Calu3 (cell line): ENCODE measurements at regions not wholly inside any gene's neighbourhood (a gene's known extent, or its start where the extent isn't known, plus 50 kb on each side); places are given as distances from the start of the nearest gene placed in this dataset.
A peak's percentile ranks its signal among the peaks of the same experiment; 100 is the strongest.

Source experiments
- BruUV-seq: library from RNA; stranded (reverse); fragments of 400-500 nt; replicated peaks from 2 replicates; lab custom pipeline; 2021; lab: Mats Ljungman, UMichigan
- CTCF ChIA-PET: fragments of 300-600 bp; sonication (Branson Sonifier 250); formaldehyde crosslinking; loops from one replicate; lab custom pipeline; 2022; ENCODE audit warnings: antibody characterized with exemption; lab: Charles Lee
- DNase-seq: peaks from one replicate; pipeline ENCODE4 v3.0.0; 2022
- H3K27ac Mint-ChIP-seq: one replicate; pipeline ENCODE4 v1.8.0; 2022; ENCODE audit warnings: mixed read lengths; ENCODE audit not compliant: unreplicated experiment
- H3K27me3 Mint-ChIP-seq: one replicate; pipeline ENCODE4 v1.8.0; 2022; ENCODE audit warnings: mixed read lengths; ENCODE audit not compliant: unreplicated experiment
- H3K36me3 Mint-ChIP-seq: one replicate; pipeline ENCODE4 v1.8.0; 2022; ENCODE audit warnings: mild to moderate bottlenecking, moderate library complexity, mixed read lengths; ENCODE audit not compliant: insufficient read depth, unreplicated experiment
- H3K4me1 Mint-ChIP-seq: one replicate; pipeline ENCODE4 v1.8.0; 2022; ENCODE audit warnings: mild to moderate bottlenecking, low read depth, mixed read lengths; ENCODE audit not compliant: unreplicated experiment
- H3K4me3 Mint-ChIP-seq: one replicate; pipeline ENCODE4 v1.8.0; 2022; ENCODE audit warnings: mild to moderate bottlenecking, low read depth, moderate library complexity, mixed read lengths; ENCODE audit not compliant: unreplicated experiment
- H3K9me3 Mint-ChIP-seq: one replicate; pipeline ENCODE4 v1.8.0; 2022; ENCODE audit warnings: low read depth, mixed read lengths; ENCODE audit not compliant: unreplicated experiment
- CTCF ChIP-seq: fragments of 200-600 bp; IDR thresholded peaks from one replicate; pipeline ENCODE4 v1.8.0; 2022; ENCODE audit warnings: antibody characterized with exemption; ENCODE audit not compliant: unreplicated experiment
- intact Hi-C: fragments of 100-400 bp; cut with micrococcal nuclease; formaldehyde crosslinking; loops from one replicate; pipeline ENCODE4 v1.10.0; 2022; ENCODE audit not compliant: unreplicated experiment

- no TSS peak for BruUV-seq
Measured at GRCh38 chr5:115469904-115470516, 74.6 kb downstream of the FEM1C start.

GRCh38 chr5:115467628-115468027 lies 76.9 kb downstream of the FEM1C start:
- Mint-ChIP-seq H3K36me3 (peaks cover 9% of the 10 kb centered on the region), H3K4me3 (peak overlapping the region; percentile 46), H3K9me3 (no peaks in the 10 kb centered on the region), H3K4me1 (peaks cover 51% of the 10 kb centered on the region), H3K27ac (peak overlapping the region; percentile 90), H3K27me3 (no peaks in the 10 kb centered on the region)
- TF ChIP-seq CTCF = no peak
- CTCF ChIA-PET = interaction anchor here (0.6 to 1.5 kb wide), 3 partner anchors 16 to 1195 kb away, joined by 3 to 4 read pairs (median 3); no protein-coding TSS in a partner anchor
- intact Hi-C loops = loop anchor here (2.0 to 5.0 kb wide), 4 partner anchors 53 to 160 kb away; no protein-coding TSS in a partner anchor
- DNase-seq = no peak
- no TSS peak for BruUV-seq

More at GRCh38 chr5:115469904-115470516, 74.6 kb downstream of the FEM1C start:
- H3K4me1 Mint-ChIP-seq = peaks cover 40% of the 10 kb centered on the region
- TF ChIP-seq CTCF = no peak
- no peaks in the 10 kb centered on the region for H3K27me3 Mint-ChIP-seq
- no peaks in the 10 kb centered on the region for H3K9me3 Mint-ChIP-seq
- no peak for DNase-seq
- no peak overlapping the region for H3K27ac Mint-ChIP-seq
- no peak overlapping the region for H3K4me3 Mint-ChIP-seq
- intact Hi-C loops = loop anchor here (5.0 kb wide), 1 partner anchor 163 kb away; no protein-coding TSS in a partner anchor
- peaks cover 9% of the 10 kb centered on the region for H3K36me3 Mint-ChIP-seq
- CTCF ChIA-PET = interaction anchor here (0.7 kb wide), 1 partner anchor 1251 kb away, joined by 6 read pairs; no protein-coding TSS in a partner anchor

- H3K36me3 Mint-ChIP-seq = peaks cover 9% of the 10 kb centered on the region
- peaks cover 46% of the 10 kb centered on the region for H3K4me1 Mint-ChIP-seq
- CTCF ChIA-PET = no interaction called here
- H3K9me3 Mint-ChIP-seq = no peaks in the 10 kb centered on the region
- peak overlapping the region; percentile 64 for H3K27ac Mint-ChIP-seq
- no TSS peak for BruUV-seq
- DNase-seq = no peak
- no peak for TF ChIP-seq CTCF
- peak overlapping the region; percentile 4 for H3K4me3 Mint-ChIP-seq
- intact Hi-C loops = loop anchor here (5.0 kb wide), 1 partner anchor 158 kb away; no protein-coding TSS in a partner anchor
- H3K27me3 Mint-ChIP-seq = no peaks in the 10 kb centered on the region
Measured at GRCh38 chr5:115465431-115465830, 79.1 kb downstream of the FEM1C start.

- peaks cover 46% of the 10 kb centered on the region for H3K4me1 Mint-ChIP-seq
- CTCF ChIA-PET = interaction anchor here (0.8 to 1.2 kb wide), 2 partner anchors 77 to 79 kb away, joined by 3 read pairs; no protein-coding TSS in a partner anchor
- no TSS peak for BruUV-seq
- DNase-seq = no peak
- H3K36me3 Mint-ChIP-seq = peaks cover 9% of the 10 kb centered on the region
- H3K4me3 Mint-ChIP-seq = no peak overlapping the region
- no peaks in the 10 kb centered on the region for H3K27me3 Mint-ChIP-seq
- no peak for TF ChIP-seq CTCF
- intact Hi-C loops = no loop called here
- H3K9me3 Mint-ChIP-seq = no peaks in the 10 kb centered on the region
- peak overlapping the region; percentile 52 for H3K27ac Mint-ChIP-seq
Measured at GRCh38 chr5:115463983-115464382, 80.6 kb downstream of the FEM1C start.
